GM12878 (cell line): ENCODE measurements at regions not wholly inside any gene's neighbourhood (a gene's known extent, or its start where the extent isn't known, plus 50 kb on each side); places are given as distances from the start of the nearest gene placed in this dataset.
A peak's percentile ranks its signal among the peaks of the same experiment; 100 is the strongest.

Source experiments
- ATAC-seq: fragments of 200-7000 bp; cut with Tn5 transposase; 3 replicates; pipeline ENCODE4 v1.9.1; 2020; ENCODE audit warnings: mild to moderate bottlenecking, moderate library complexity
- BruUV-seq: library from RNA; stranded (reverse); fragments of 400-500 nt; replicated peaks from 2 replicates; lab custom pipeline; 2021; lab: Mats Ljungman, UMichigan
- CTCF ChIA-PET: fragments of 300-600 bp; sonication (Branson Sonifier 250); formaldehyde crosslinking; extraction: SDS; loops from one replicate; lab custom pipeline; 2021; ENCODE audit warnings: inconsistent platforms; lab: Yijun Ruan, JAX
- POLR2A ChIA-PET: fragments of 350-600 bp; formaldehyde crosslinking; extraction: SDS; loops from one replicate; lab custom pipeline; 2021; ENCODE audit warnings: inconsistent platforms; lab: Charles Lee
- RAD21 ChIA-PET: fragments of 300-600 bp; sonication (Branson Sonifier 250); formaldehyde crosslinking; loops from one replicate; lab custom pipeline; 2023; ENCODE audit warnings: antibody characterized with exemption; ENCODE audit not compliant: unreplicated experiment; lab: Charles Lee
- SMC1A ChIA-PET: fragments of 300-600 bp; sonication (Branson Sonifier 250); formaldehyde crosslinking; loops from one replicate; lab custom pipeline; 2023; ENCODE audit not compliant: unreplicated experiment, uncharacterized antibody; lab: Charles Lee
- DNase-seq: peaks from one replicate; pipeline ENCODE4 v3.0.0-alpha.2; 2011; ENCODE audit warnings: low read depth, low spot score
- FAIRE-seq: peaks from 3 replicates; lab custom pipeline; 2011; peaks lifted over from hg19 to GRCh38; lab: Jason Lieb, UNC
- H2AFZ ChIP-seq: 2 replicates; pipeline ENCODE4 v1.6.0; 2011; ENCODE audit warnings: low read depth, low read length, control low read depth; ENCODE audit not compliant: control insufficient read depth
- H3K27ac ChIP-seq: 2 replicates; pipeline ENCODE4 v1.5.1; 2011; ENCODE audit warnings: control low read depth; ENCODE audit not compliant: control insufficient read depth, insufficient read depth
- H3K27me3 ChIP-seq, 2 experiments: replicated peaks in 1 of 2; 2 replicates each; pipeline versions ENCODE4 v1.6.0 to v1.6.1; 2011; ENCODE audit warnings: low read length in 1 of 2; ENCODE audit not compliant: control insufficient read depth in 2 of 2, insufficient read depth in 2 of 2
- H3K36me3 ChIP-seq, 2 experiments: 2 replicates each; pipeline ENCODE4 v1.5.1; 2011; ENCODE audit warnings: low read length in 1 of 2; ENCODE audit not compliant: control insufficient read depth in 2 of 2, insufficient read depth in 2 of 2
- H3K4me1 ChIP-seq: 2 replicates; pipeline ENCODE4 v1.6.1; 2011; ENCODE audit warnings: mild to moderate bottlenecking, low read length, moderate library complexity, mixed read lengths; ENCODE audit not compliant: control insufficient read depth, insufficient read depth
- H3K4me2 ChIP-seq: 2 replicates; pipeline ENCODE4 v1.6.0; 2011; ENCODE audit warnings: control low read depth; ENCODE audit not compliant: control insufficient read depth, insufficient read depth
- H3K4me3 ChIP-seq: fragments of 200-600 bp; sonication (generic); 2 replicates; pipeline ENCODE4 v1.5.1; 2016
- H3K79me2 ChIP-seq: 2 replicates; pipeline ENCODE4 v1.6.0; 2011; ENCODE audit warnings: low read length; ENCODE audit not compliant: control insufficient read depth, insufficient read depth
- H3K9ac ChIP-seq: 2 replicates; pipeline ENCODE4 v1.8.0; 2011; ENCODE audit warnings: low read length, control low read depth, mixed read lengths; ENCODE audit not compliant: control insufficient read depth, insufficient read depth
- H3K9me3 ChIP-seq: replicated peaks from 3 replicates; pipeline ENCODE4 v1.5.1; 2011; ENCODE audit warnings: mild to moderate bottlenecking, low read length; ENCODE audit not compliant: control insufficient read depth, insufficient read depth
- H4K20me1 ChIP-seq: 2 replicates; pipeline ENCODE4 v1.6.0; 2011; ENCODE audit not compliant: control insufficient read depth, insufficient read depth
- DPF2 ChIP-seq: fragments of 450-650 bp; IDR thresholded peaks from 2 replicates; pipeline ENCODE4 v1.6.1; 2017; ENCODE audit warnings: mild to moderate bottlenecking
- NBN ChIP-seq: fragments of 450-650 bp; IDR thresholded peaks from 2 replicates; pipeline ENCODE4 v1.6.1; 2016
- WGBS: methylation state at CpG from one replicate; pipeline ENCODE4 v1.1.6; 2016; ENCODE audit warnings: low lambda C conversion rate; ENCODE audit not compliant: insufficient replicate concordance, insufficient coverage; ENCODE audit errors: missing lambda C conversion rate; 5-methylcytosine and 5-hydroxymethylcytosine counted together
- in situ Hi-C: fragments of 300-500 bp; cut with MboI; formaldehyde crosslinking; loops from 9 replicates; pipeline ENCODE4 v1.14.3; 2018; ENCODE audit warnings: mixed read lengths
- intact Hi-C: fragments of 100-400 bp; cut with micrococcal nuclease; formaldehyde crosslinking; loops from one replicate; pipeline ENCODE4 v1.14.2; 2022; ENCODE audit not compliant: unreplicated experiment
- TF ChIP-seq, protein P1 (sequence below): fragments of 150-350 bp; IDR thresholded peaks from 2 replicates; pipeline ENCODE4 v1.6.1; 2014; ENCODE audit warnings: mild to moderate bottlenecking, low read depth, low read length

- no peaks in the 10 kb centered on the region for H4K20me1 ChIP-seq
- TF ChIP-seq, protein P1, sequence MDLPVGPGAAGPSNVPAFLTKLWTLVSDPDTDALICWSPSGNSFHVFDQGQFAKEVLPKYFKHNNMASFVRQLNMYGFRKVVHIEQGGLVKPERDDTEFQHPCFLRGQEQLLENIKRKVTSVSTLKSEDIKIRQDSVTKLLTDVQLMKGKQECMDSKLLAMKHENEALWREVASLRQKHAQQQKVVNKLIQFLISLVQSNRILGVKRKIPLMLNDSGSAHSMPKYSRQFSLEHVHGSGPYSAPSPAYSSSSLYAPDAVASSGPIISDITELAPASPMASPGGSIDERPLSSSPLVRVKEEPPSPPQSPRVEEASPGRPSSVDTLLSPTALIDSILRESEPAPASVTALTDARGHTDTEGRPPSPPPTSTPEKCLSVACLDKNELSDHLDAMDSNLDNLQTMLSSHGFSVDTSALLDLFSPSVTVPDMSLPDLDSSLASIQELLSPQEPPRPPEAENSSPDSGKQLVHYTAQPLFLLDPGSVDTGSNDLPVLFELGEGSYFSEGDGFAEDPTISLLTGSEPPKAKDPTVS = no peak
- TF ChIP-seq DPF2 (peak; percentile 24; the same call in 1 of the 2 replicates), NBN (no peak)
- RAD21 ChIA-PET = no interaction called here
- no peak overlapping the region for H3K4me3 ChIP-seq
- ATAC-seq = no peak
- H3K27me3 ChIP-seq = no peaks in the 10 kb centered on the region
- intact Hi-C loops = loop anchor here (10.0 kb wide), 2 partner anchors 102 to 178 kb away; partner anchors contain the start of genes ZEB1 and ZNF438
- CTCF ChIA-PET = no interaction called here
- no peaks in the 10 kb centered on the region for H3K9me3 ChIP-seq
- no peaks in the 10 kb centered on the region for H3K36me3 ChIP-seq
- SMC1A ChIA-PET = interaction anchor here (0.7 to 1.4 kb wide), 3 partner anchors 37 to 172 kb away, joined by 3 to 4 read pairs (median 3); no protein-coding TSS in a partner anchor
- WGBS = 78% methylated on average over 4 of the region's 4 CpGs
- H3K27ac ChIP-seq = no peak overlapping the region
- no peak overlapping the region for H2AFZ ChIP-seq
- no TSS peak for BruUV-seq
- no peak for DNase-seq
- H3K4me1 ChIP-seq = peaks cover 11% of the 10 kb centered on the region
- no peak overlapping the region for H3K9ac ChIP-seq
- H3K4me2 ChIP-seq = no peak overlapping the region
- H3K79me2 ChIP-seq = no peaks in the 10 kb centered on the region
- in situ Hi-C loops = no loop called here
- FAIRE-seq = no peak
- POLR2A ChIA-PET = interaction anchor here (1.4 kb wide), 1 partner anchor 35 kb away, joined by 3 read pairs; no protein-coding TSS in a partner anchor
Observed at GRCh38 chr10:31136386-31136785, 104.7 kb upstream of the ZNF438 start.
